ENCODE measurements at regions not wholly inside any gene's neighbourhood (a gene's known extent, or its start where the extent isn't known, plus 50 kb on each side); places are given as distances from the start of the nearest gene placed in this dataset.

GRCh38 chr6:56387621-56388414 is 140.4 kb upstream of the COL21A1 start:
- TF ChIP-seq RNF2 (IDR thresholded peaks at IDR 0.05; ENCODE audit: borderline replicate concordance, low read depth, low read length, missing control alignments, poor library complexity, severe bottlenecking) (no peak), BCL11A (IDR thresholded peaks at IDR 0.05; ENCODE audit: low read depth in 2 of 2, low read length in 2 of 2) (no peak), POLR2AphosphoS5 (IDR thresholded peaks at IDR 0.05; ENCODE audit: low read depth, low read length) (no peak), POLR2A (IDR thresholded peaks at IDR 0.05; ENCODE audit: control extremely low read depth in 1 of 2, low read depth in 2 of 2, low read length in 2 of 2) (no peak), YY1 (IDR thresholded peaks at IDR 0.05; ENCODE audit: low read depth, low read length) (no peak), EZH2 (IDR thresholded peaks at IDR 0.05; ENCODE audit: low read depth, low read length, severe bottlenecking) (no peak), CTCF (IDR thresholded peaks at IDR 0.05; ENCODE audit: control extremely low read depth in 1 of 3, insufficient read depth in 1 of 3, low read depth in 1 of 3, low read length in 3 of 3) (no peak), PHF8 (conservative IDR thresholded peaks at IDR 0.05; ENCODE audit: low read depth, low read length) (no peak), TCF12 (IDR thresholded peaks at IDR 0.05; ENCODE audit: low read depth, low read length) (no peak), USF2 (IDR thresholded peaks at IDR 0.05; ENCODE audit: low read length) (no peak), HDAC6 (IDR thresholded peaks at IDR 0.05; ENCODE audit: low read depth, low read length) (no peak), EP300 (IDR thresholded peaks at IDR 0.05; ENCODE audit: borderline replicate concordance in 1 of 2, low read depth in 2 of 2, low read length in 2 of 2) (no peak), RFX5 (IDR thresholded peaks at IDR 0.05; ENCODE audit: borderline replicate concordance, low read depth, low read length) (no peak), SIN3A (conservative IDR thresholded peaks at IDR 0.05 in 1 of 2, IDR thresholded peaks at IDR 0.05 in 1 of 2; ENCODE audit: low read depth in 1 of 2, low read length in 2 of 2) (no peak)
